Gastroesophageal sphincter (tissue), 3 donors: ENCODE measurements at regions not wholly inside any gene's neighbourhood (a gene's known extent, or its start where the extent isn't known, plus 50 kb on each side); places are given as distances from the start of the nearest gene placed in this dataset.

ENCODE experiments used
- CTCF ChIP-seq, 4 experiments: fragments of 200-600 bp in 2 of 4; fragments of 450-650 bp in 2 of 4; sonication (generic) in 1 of 4; IDR thresholded peaks; one replicate each; pipeline ENCODE4 v1.5.1; 2017 to 2019; ENCODE audit warnings: antibody characterized with exemption in 4 of 4, mild to moderate bottlenecking in 2 of 4, moderate library complexity in 2 of 4
- POLR2A ChIP-seq, 2 donors: fragments of 450-650 bp; IDR thresholded peaks; one replicate each; pipeline ENCODE4 v1.6.1; 2017; ENCODE audit warnings: antibody characterized with exemption in 2 of 2, mild to moderate bottlenecking in 2 of 2, moderate library complexity in 1 of 2
- POLR2AphosphoS5 ChIP-seq: sonication (generic); formaldehyde crosslinking; IDR thresholded peaks from one replicate; pipeline ENCODE4 v1.6.1; 2017; ENCODE audit warnings: antibody characterized with exemption

GRCh38 chr6:69593706-69594105 lies 203.1 kb downstream of the LMBRD1 start:
- TF ChIP-seq CTCF (IDR thresholded peaks at IDR 0.05) = no peak
- TF ChIP-seq POLR2A (IDR thresholded peaks at IDR 0.05) = no peak
- TF ChIP-seq POLR2AphosphoS5 = no peak
